Endothelial cell (in vitro differentiated cells): ENCODE measurements at regions not wholly inside any gene's neighbourhood (a gene's known extent, or its start where the extent isn't known, plus 50 kb on each side); places are given as distances from the start of the nearest gene placed in this dataset.

ENCODE experiments used
- DNase-seq: peaks from one replicate; pipeline ENCODE4 v3.0.0; 2021; ENCODE audit warnings: low spot score
- H3K27ac Mint-ChIP-seq: one replicate; pipeline ENCODE4 v1.8.0; 2021; ENCODE audit warnings: mixed read lengths, inconsistent platforms; ENCODE audit not compliant: unreplicated experiment
- H3K27me3 Mint-ChIP-seq: one replicate; pipeline ENCODE4 v1.8.0; 2021; ENCODE audit warnings: mild to moderate bottlenecking, moderate library complexity, mixed read lengths, inconsistent platforms; ENCODE audit not compliant: unreplicated experiment
- H3K36me3 Mint-ChIP-seq: one replicate; pipeline ENCODE4 v1.8.0; 2021; ENCODE audit warnings: mild to moderate bottlenecking, low read depth, mixed read lengths, inconsistent platforms; ENCODE audit not compliant: unreplicated experiment
- H3K4me1 Mint-ChIP-seq: one replicate; pipeline ENCODE4 v1.8.0; 2021; ENCODE audit warnings: mild to moderate bottlenecking, mixed read lengths, inconsistent platforms; ENCODE audit not compliant: unreplicated experiment
- H3K4me3 Mint-ChIP-seq: one replicate; pipeline ENCODE4 v1.8.0; 2021; ENCODE audit warnings: mild to moderate bottlenecking, mixed read lengths, inconsistent platforms; ENCODE audit not compliant: unreplicated experiment
- H3K9me3 Mint-ChIP-seq: one replicate; pipeline ENCODE4 v1.8.0; 2021; ENCODE audit warnings: mixed read lengths, inconsistent platforms; ENCODE audit not compliant: unreplicated experiment
- TF ChIP-seq, protein P1 (sequence below): fragments of 200-600 bp; sonication (generic); IDR thresholded peaks from one replicate; pipeline ENCODE4 v1.5.0; 2021; ENCODE audit warnings: antibody characterized with exemption; ENCODE audit not compliant: unreplicated experiment

DNA sequence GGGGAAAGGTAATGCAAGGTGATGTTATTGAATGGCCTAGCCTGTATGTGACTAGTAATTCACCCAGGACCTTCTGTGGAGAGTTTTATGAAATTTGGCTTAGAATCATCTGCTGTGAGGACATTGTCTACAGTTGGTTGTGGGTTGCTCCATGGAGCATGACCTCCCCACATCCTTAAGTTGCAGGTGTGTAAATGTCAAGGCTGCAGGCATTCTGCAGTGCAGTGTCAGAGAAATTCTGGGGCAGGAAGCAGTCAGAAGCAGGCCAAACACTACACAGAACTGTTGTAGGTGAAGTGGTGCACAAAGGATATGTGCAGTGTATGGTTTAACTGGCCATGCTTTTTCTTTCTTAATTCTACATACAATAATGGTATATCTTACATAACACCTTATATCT lies 588.3 kb downstream of the EBF1 start:
- Mint-ChIP-seq H3K36me3 (no peaks in the 10 kb centered on the region), H3K27ac (no peak overlapping the region), H3K4me3 (no peak overlapping the region), H3K9me3 (no peaks in the 10 kb centered on the region), H3K27me3 (no peaks in the 10 kb centered on the region), H3K4me1 (peaks cover 11% of the 10 kb centered on the region)
- DNase-seq, result no peak
- TF ChIP-seq, protein P1, sequence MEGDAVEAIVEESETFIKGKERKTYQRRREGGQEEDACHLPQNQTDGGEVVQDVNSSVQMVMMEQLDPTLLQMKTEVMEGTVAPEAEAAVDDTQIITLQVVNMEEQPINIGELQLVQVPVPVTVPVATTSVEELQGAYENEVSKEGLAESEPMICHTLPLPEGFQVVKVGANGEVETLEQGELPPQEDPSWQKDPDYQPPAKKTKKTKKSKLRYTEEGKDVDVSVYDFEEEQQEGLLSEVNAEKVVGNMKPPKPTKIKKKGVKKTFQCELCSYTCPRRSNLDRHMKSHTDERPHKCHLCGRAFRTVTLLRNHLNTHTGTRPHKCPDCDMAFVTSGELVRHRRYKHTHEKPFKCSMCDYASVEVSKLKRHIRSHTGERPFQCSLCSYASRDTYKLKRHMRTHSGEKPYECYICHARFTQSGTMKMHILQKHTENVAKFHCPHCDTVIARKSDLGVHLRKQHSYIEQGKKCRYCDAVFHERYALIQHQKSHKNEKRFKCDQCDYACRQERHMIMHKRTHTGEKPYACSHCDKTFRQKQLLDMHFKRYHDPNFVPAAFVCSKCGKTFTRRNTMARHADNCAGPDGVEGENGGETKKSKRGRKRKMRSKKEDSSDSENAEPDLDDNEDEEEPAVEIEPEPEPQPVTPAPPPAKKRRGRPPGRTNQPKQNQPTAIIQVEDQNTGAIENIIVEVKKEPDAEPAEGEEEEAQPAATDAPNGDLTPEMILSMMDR, result no peak

DNA sequence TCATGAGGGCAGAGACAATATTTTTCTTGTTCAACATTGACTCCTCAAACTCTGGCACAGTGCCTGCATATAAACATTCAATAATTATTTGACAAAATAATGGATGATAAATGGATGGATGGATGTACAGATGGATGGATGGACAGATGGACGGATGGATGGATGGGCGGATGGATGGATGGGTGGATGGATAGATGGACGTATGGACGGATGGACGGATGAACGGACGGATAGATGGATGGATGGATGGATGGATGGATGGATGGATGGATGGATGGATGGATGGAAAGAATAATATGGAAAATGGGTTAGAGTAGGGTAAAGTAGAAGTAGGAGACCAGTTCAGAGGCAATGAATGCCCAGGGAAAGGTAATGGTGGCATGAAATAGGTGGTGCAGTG lies 589.2 kb downstream of the EBF1 start:
- peak overlapping the region; percentile 11 for H3K4me3 Mint-ChIP-seq
- peaks cover 11% of the 10 kb centered on the region for H3K4me1 Mint-ChIP-seq
- no peak for DNase-seq
- no peak overlapping the region for H3K27ac Mint-ChIP-seq
- H3K9me3 Mint-ChIP-seq, result no peaks in the 10 kb centered on the region
- no peaks in the 10 kb centered on the region for H3K36me3 Mint-ChIP-seq
- TF ChIP-seq, protein P1, result no peak
- no peaks in the 10 kb centered on the region for H3K27me3 Mint-ChIP-seq

DNA sequence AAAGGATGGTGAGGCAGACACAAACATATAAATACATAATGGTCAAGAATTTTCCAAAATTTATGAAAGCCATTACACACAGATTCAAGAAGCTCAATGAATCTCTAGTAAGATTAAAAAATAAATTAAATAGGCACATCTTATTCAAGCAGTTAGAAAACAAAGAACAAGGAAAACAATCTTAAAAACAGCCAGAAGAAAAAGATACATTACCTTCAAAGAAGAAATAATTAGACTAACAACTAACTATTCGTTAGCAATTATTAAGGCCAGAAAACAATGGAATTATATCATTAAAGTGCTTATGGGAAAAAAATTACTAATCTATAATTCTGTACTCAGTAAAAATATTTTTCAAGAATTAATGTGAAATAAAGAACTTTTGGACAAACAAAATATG lies 593.1 kb downstream of the EBF1 start:
- Mint-ChIP-seq H3K4me1 (peaks cover 6% of the 10 kb centered on the region), H3K27ac (no peak overlapping the region), H3K4me3 (no peak overlapping the region), H3K9me3 (no peaks in the 10 kb centered on the region), H3K27me3 (no peaks in the 10 kb centered on the region), H3K36me3 (no peaks in the 10 kb centered on the region)
- DNase-seq, result no peak
- TF ChIP-seq, protein P1, result no peak

DNA sequence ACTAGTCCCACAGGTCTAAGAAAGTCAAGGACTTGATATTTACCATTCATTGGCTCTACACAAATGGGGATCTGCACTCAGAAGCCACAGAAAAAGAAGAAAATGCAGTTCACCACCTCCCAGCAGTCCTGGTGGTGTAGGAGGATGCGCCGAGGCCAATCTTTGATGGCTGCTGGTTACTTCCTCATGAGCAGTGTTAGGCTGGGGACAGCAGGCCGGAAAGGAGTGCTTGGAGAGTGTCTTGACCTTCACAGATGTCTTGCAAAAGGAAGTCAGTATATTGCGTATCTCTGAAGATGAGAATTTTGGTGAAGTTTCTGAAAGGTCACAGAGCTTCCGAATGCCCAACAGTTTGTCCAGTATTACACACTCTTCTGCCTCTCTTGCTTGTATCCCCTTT lies 597.0 kb downstream of the EBF1 start:
- Mint-ChIP-seq H3K27me3 (no peaks in the 10 kb centered on the region), H3K4me3 (no peak overlapping the region), H3K4me1 (peaks cover 17% of the 10 kb centered on the region), H3K9me3 (no peaks in the 10 kb centered on the region), H3K27ac (no peak overlapping the region), H3K36me3 (no peaks in the 10 kb centered on the region)
- no peak for DNase-seq
- TF ChIP-seq, protein P1, result no peak

DNA sequence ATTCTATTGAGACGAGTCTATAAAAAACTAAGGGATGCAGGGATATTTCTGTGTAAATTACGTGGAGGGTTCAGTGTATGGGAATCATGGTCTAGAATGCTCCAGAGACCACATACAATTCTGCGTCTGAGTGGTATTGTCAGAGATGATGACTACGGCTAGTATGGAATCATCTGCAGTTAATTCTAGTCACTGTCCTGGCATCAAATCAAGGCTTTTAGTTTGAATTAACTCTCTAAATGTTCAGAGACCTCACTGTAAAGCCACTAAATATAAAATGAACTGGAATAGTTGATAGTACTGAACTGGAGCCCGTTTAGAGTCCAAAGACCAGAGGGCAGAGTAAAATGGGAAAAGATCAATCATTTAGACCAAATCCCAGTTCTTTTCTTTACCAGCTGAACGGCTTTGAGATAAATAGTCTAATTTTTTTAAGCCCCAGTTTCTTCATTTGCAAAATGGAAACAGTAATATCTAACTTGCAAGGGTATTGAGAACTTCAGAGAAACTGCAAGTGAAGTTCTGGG lies 599.8 kb downstream of the EBF1 start:
- no peaks in the 10 kb centered on the region for H3K36me3 Mint-ChIP-seq
- no peak overlapping the region for H3K27ac Mint-ChIP-seq
- no peak overlapping the region for H3K4me3 Mint-ChIP-seq
- TF ChIP-seq, protein P1, result no peak
- no peaks in the 10 kb centered on the region for H3K27me3 Mint-ChIP-seq
- peaks cover 17% of the 10 kb centered on the region for H3K4me1 Mint-ChIP-seq
- no peaks in the 10 kb centered on the region for H3K9me3 Mint-ChIP-seq
- no peak for DNase-seq
